ELR (cell line): ENCODE measurements at regions not wholly inside any gene's neighbourhood (a gene's known extent, or its start where the extent isn't known, plus 50 kb on each side); places are given as distances from the start of the nearest gene placed in this dataset.

Experiments used
- DNase-seq: peaks from one replicate; pipeline ENCODE4 v3.0.0-alpha.2; 2015; ENCODE audit warnings: low read depth

GRCh38 chr6:106035655-106036054 is 50.5 kb upstream of the PRDM1 start:
- DNase-seq, result no peak

GRCh38 chr6:106033806-106034205 is 52.3 kb upstream of the PRDM1 start:
- DNase-seq, result no peak

GRCh38 chr6:106027758-106028157 is 58.4 kb upstream of the PRDM1 start:
- DNase-seq, result no peak

GRCh38 chr6:106026748-106027715 is 59.1 kb upstream of the PRDM1 start:
- DNase-seq, result peak; percentile 55

- peak; percentile 60 for DNase-seq
Measured at GRCh38 chr6:106025655-106026054, 60.5 kb upstream of the PRDM1 start.

GRCh38 chr6:106022801-106023200 is 63.3 kb upstream of the PRDM1 start:
- no peak for DNase-seq

- DNase-seq, result no peak
Measured at GRCh38 chr6:106017454-106017853, 68.7 kb upstream of the PRDM1 start.

GRCh38 chr6:106014955-106015354 is 71.2 kb upstream of the PRDM1 start:
- no peak for DNase-seq

GRCh38 chr6:106011476-106011875 is 74.7 kb upstream of the PRDM1 start:
- no peak for DNase-seq

- no peak for DNase-seq
Measured at GRCh38 chr6:106005954-106006353, 80.2 kb upstream of the PRDM1 start.

GRCh38 chr6:106005013-106005412 is 81.1 kb upstream of the PRDM1 start:
- no peak for DNase-seq

- no peak for DNase-seq
Measured at GRCh38 chr6:106003268-106003987, 82.7 kb upstream of the PRDM1 start.

GRCh38 chr6:106002005-106002404 is 84.1 kb upstream of the PRDM1 start:
- DNase-seq, result no peak

- DNase-seq, result no peak
Measured at GRCh38 chr6:106000935-106001334, 85.2 kb upstream of the PRDM1 start.

GRCh38 chr6:105997482-105997881 is 88.7 kb upstream of the PRDM1 start:
- no peak for DNase-seq

- peak; percentile 40 for DNase-seq
Measured at GRCh38 chr6:105995391-105995865, 90.7 kb upstream of the PRDM1 start.

GRCh38 chr6:105994591-105995390 is 91.3 kb upstream of the PRDM1 start:
- DNase-seq, result peak; percentile 86

- peak; percentile 80 for DNase-seq
Measured at GRCh38 chr6:105994118-105994590, 92.0 kb upstream of the PRDM1 start.

- peak; percentile 53 for DNase-seq
Measured at GRCh38 chr6:105993341-105994117, 92.6 kb upstream of the PRDM1 start.

- DNase-seq, result peak; percentile 85
Measured at GRCh38 chr6:105992315-105992961, 93.7 kb upstream of the PRDM1 start.
